Upper lobe of left lung (tissue), 6 donors: ENCODE measurements at regions not wholly inside any gene's neighbourhood (a gene's known extent, or its start where the extent isn't known, plus 50 kb on each side); places are given as distances from the start of the nearest gene placed in this dataset.

Source experiments
- ATAC-seq, 2 donors: fragments of 200-7000 bp; cut with Tn5 transposase; one replicate each; pipeline ENCODE4 v1.9.1; 2022; ENCODE audit warnings: mild to moderate bottlenecking in 2 of 2, moderate library complexity in 2 of 2; ENCODE audit not compliant: low FRiP score in 2 of 2
- DNase-seq, 2 donors: peaks; one replicate each; pipeline ENCODE4 v3.0.0-alpha.2; 2019 to 2020
- H3K27ac ChIP-seq, 4 donors: fragments of 200-600 bp; sonication (generic); one replicate each; pipeline ENCODE4 v1.5.1; 2016 to 2019
- H3K27me3 ChIP-seq, 4 donors: fragments of 200-600 bp; sonication (generic); one replicate each; pipeline ENCODE4 v1.5.1; 2017 to 2019
- H3K36me3 ChIP-seq, 4 donors: fragments of 200-600 bp; sonication (generic); one replicate each; pipeline ENCODE4 v1.5.1; 2016 to 2019
- H3K4me1 ChIP-seq, 4 donors: fragments of 200-600 bp; sonication (generic); one replicate each; pipeline ENCODE4 v1.5.1; 2018 to 2019
- H3K4me3 ChIP-seq, 4 donors: fragments of 200-600 bp; sonication (generic); one replicate each; pipeline ENCODE4 v1.5.1; 2017 to 2019; ENCODE audit warnings: mild to moderate bottlenecking in 2 of 4, moderate library complexity in 1 of 4
- H3K9me3 ChIP-seq, 4 donors: fragments of 200-600 bp; sonication (generic); one replicate each; pipeline ENCODE4 v1.5.1; 2018 to 2019
- CTCF ChIP-seq, 6 experiments: fragments of 450-650 bp in 4 of 6; fragments of 200-600 bp in 2 of 6; sonication (generic) in 2 of 6; IDR thresholded peaks; one replicate each; pipeline ENCODE4 v1.5.1; 2016 to 2019; ENCODE audit warnings: antibody characterized with exemption in 6 of 6
- EP300 ChIP-seq, 4 donors: sonication (generic); formaldehyde crosslinking; IDR thresholded peaks; one replicate each; pipeline ENCODE4 v1.5.1; 2017; ENCODE audit warnings: antibody characterized with exemption in 4 of 4, control low read depth in 2 of 4
- POLR2A ChIP-seq, 4 donors: fragments of 450-650 bp; IDR thresholded peaks; one replicate each; pipeline ENCODE4 v1.5.1; 2016 to 2017; ENCODE audit warnings: antibody characterized with exemption in 4 of 4, mild to moderate bottlenecking in 2 of 4
- POLR2AphosphoS5 ChIP-seq, 2 donors: sonication (generic); formaldehyde crosslinking; IDR thresholded peaks; one replicate each; pipeline ENCODE4 v1.5.1; 2017; ENCODE audit warnings: antibody characterized with exemption in 2 of 2
- WGBS, 2 donors: methylation state at CpG; one replicate each; pipeline ENCODE4 v1.1.5; 2017 to 2018; 5-methylcytosine and 5-hydroxymethylcytosine counted together
- donor health status: DM: no; HTN: no; CAD: no; lungs with moderate emphysema.
- donor health status: DM: no; HTN: yes; CAD: no; lungs with severe emphysema.

GRCh38 chr2:165033402-165033801 is 78.1 kb upstream of the SLC38A11 start:
- DNase-seq, result no peak
- TF ChIP-seq POLR2A (IDR thresholded peaks at IDR 0.05), result no peak
- TF ChIP-seq EP300 (IDR thresholded peaks at IDR 0.05), result no peak
- TF ChIP-seq POLR2AphosphoS5 (IDR thresholded peaks at IDR 0.05), result no peak
- TF ChIP-seq CTCF (IDR thresholded peaks at IDR 0.05), result no peak
- Histone ChIP-seq H3K9me3 (no peaks in the 10 kb centered on the region), H3K27me3 (no peaks in the 10 kb centered on the region), H3K4me1 (no peaks in the 10 kb centered on the region), H3K4me3 (no peak overlapping the region), H3K36me3 (no peaks in the 10 kb centered on the region), H3K27ac (no peak overlapping the region)
- no peak for ATAC-seq
- WGBS, 2 donors, result 63 to 86% methylated on average over 2 of the region's 2 CpGs

DNA sequence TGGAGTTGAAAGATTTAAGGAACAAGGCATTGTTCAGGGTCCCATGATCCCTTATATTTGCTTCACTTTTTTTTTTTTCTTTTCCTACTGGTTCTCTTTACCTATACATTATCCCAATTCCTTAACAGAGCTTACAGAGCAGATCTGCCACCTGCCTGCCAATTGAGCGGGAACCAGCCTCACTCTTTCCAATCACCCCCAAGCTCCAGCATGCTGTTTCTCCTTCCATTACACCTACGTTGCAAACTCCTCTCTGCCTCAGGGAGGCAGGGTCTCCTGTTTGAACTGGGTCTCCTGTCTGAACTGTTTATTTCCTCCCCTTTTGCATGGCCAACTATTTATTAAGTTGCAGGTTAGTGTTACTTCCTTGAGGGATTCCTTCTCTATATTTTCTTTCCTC is 77.2 kb upstream of the SLC38A11 start:
- Histone ChIP-seq H3K36me3 (no peaks in the 10 kb centered on the region), H3K27ac (no peak overlapping the region), H3K4me1 (no peaks in the 10 kb centered on the region), H3K27me3 (no peaks in the 10 kb centered on the region), H3K9me3 (no peaks in the 10 kb centered on the region), H3K4me3 (no peak overlapping the region)
- WGBS, 2 donors, result 72 to 81% methylated on average over 2 of the region's 2 CpGs
- ATAC-seq, result no peak
- DNase-seq, result no peak
- no peak for TF ChIP-seq POLR2AphosphoS5 (IDR thresholded peaks at IDR 0.05)
- TF ChIP-seq CTCF (IDR thresholded peaks at IDR 0.05), result no peak
- TF ChIP-seq EP300 (IDR thresholded peaks at IDR 0.05), result no peak
- TF ChIP-seq POLR2A (IDR thresholded peaks at IDR 0.05), result no peak

GRCh38 chr2:165024199-165024598 is 68.9 kb upstream of the SLC38A11 start:
- Histone ChIP-seq H3K4me1 (no peaks in the 10 kb centered on the region), H3K9me3 (no peaks in the 10 kb centered on the region), H3K27me3 (no peaks in the 10 kb centered on the region), H3K4me3 (no peak overlapping the region), H3K27ac (no peak overlapping the region), H3K36me3 (no peaks in the 10 kb centered on the region)
- 65 to 87% methylated on average over 3 of the region's 3 CpGs for WGBS, 2 donors
- DNase-seq, result no peak
- no peak for ATAC-seq
- no peak for TF ChIP-seq POLR2AphosphoS5 (IDR thresholded peaks at IDR 0.05)
- TF ChIP-seq EP300 (IDR thresholded peaks at IDR 0.05), result no peak
- no peak for TF ChIP-seq POLR2A (IDR thresholded peaks at IDR 0.05)
- no peak for TF ChIP-seq CTCF (IDR thresholded peaks at IDR 0.05)

DNA sequence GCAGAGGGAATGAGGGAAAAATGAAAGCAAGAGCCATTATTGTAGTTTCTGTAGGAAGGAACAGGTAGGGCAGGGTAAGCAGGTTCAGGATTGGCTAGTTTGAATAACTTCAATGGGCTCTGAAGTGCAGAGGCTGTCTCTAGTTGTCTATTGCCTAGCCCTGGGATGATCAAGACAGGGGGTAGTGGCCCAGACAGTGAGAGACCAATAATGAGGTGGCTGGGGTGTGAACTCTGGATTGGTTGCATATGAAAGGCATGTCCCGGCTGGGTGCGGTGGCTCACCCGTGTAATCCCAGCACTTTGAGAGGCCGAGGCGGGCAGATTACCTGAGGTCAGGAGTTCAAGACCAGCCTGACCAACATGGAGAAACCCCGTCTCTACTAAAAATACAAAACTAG is 67.5 kb upstream of the SLC38A11 start:
- 96% methylated on average over 6 of the region's 6 CpGs for WGBS, 2 donors
- TF ChIP-seq EP300 (IDR thresholded peaks at IDR 0.05) (no peak), POLR2A (IDR thresholded peaks at IDR 0.05) (no peak), POLR2AphosphoS5 (IDR thresholded peaks at IDR 0.05) (no peak), CTCF (IDR thresholded peaks at IDR 0.05) (no peak)
- Histone ChIP-seq H3K36me3 (no peaks in the 10 kb centered on the region), H3K4me1 (no peaks in the 10 kb centered on the region), H3K9me3 (no peaks in the 10 kb centered on the region), H3K27ac (no peak overlapping the region), H3K27me3 (no peaks in the 10 kb centered on the region), H3K4me3 (no peak overlapping the region)
- ATAC-seq (no peak), DNase-seq (no peak)

DNA sequence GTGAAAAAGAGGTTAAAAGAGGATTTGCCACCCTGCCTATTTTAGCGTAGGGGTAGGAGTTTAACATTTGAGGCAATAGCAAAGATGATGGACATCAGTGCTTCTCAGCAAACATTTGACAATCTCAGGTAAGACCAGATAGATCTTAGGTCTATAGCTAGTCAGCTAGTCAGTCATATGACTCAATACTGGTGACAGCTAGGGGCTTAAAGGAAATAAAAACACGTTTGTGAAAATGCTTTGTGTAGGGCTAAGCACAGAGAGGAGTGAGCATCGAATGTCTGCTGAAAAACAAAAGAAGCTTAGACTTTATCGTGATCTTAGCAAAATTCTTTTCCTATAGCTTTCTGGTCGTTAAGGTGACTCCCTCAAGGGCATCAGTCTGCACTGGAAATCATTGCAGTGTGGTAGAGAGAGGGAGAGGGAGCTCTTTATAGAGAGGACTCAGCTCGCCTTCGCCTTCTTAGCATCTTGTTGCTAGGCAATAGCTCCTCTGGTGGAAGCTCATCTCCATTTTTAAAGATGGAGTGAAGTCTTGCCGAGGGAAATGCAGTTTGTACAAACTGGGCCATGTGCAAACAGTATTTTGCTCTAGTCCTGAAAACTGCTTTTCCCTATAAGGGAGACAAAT is 62.8 kb upstream of the SLC38A11 start:
- TF ChIP-seq POLR2A (IDR thresholded peaks at IDR 0.05) (no peak), POLR2AphosphoS5 (IDR thresholded peaks at IDR 0.05) (no peak), CTCF (IDR thresholded peaks at IDR 0.05) (no peak), EP300 (IDR thresholded peaks at IDR 0.05) (no peak)
- no peaks in the 10 kb centered on the region for H3K36me3 ChIP-seq
- no peak overlapping the region for H3K27ac ChIP-seq
- no peak overlapping the region for H3K4me3 ChIP-seq
- DNase-seq (no peak), ATAC-seq (no peak)
- H3K4me1 ChIP-seq, result peaks cover 0 to 6% (median 0%) of the 10 kb centered on the region in 4 donors
- H3K27me3 ChIP-seq, result no peaks in the 10 kb centered on the region
- 40 to 57% methylated on average over 8 of the region's 8 CpGs for WGBS, 2 donors
- H3K9me3 ChIP-seq, result no peaks in the 10 kb centered on the region
